ENCODE measurements at regions not wholly inside any gene's neighbourhood (a gene's known extent, or its start where the extent isn't known, plus 50 kb on each side); places are given as distances from the start of the nearest gene placed in this dataset.

DNA sequence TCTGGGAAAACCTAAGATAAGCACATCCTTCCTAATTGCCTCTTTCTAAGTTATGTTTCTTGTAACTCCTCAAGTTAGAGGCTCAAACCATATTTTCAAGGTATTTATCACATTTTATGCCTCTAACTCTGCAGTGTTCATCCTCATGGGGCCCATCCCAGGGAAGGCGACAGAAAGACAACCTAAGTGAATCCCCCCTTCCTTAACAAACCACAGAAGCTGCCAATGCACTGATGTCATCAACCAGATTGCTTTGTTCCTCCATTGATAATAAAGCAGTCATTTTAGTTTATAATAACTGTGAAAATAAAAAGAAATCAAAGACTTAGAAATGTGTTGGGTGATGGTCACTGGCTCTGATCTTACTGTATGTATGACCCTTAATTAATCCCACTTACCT is 119.5 kb upstream of the TCF21 start:
- POLR2A ChIA-PET (ENCODE audit: low non-redundant PET): no interaction called here
- no peaks in the 10 kb centered on the region for H3K9me3 ChIP-seq (ENCODE audit: low read depth, low read length, poor library complexity, severe bottlenecking)
- TF ChIP-seq CTCF (conservative IDR thresholded peaks at IDR 0.05; ENCODE audit: low read depth, low read length): no peak
- TF ChIP-seq EZH2 (IDR thresholded peaks at IDR 0.05; ENCODE audit: borderline replicate concordance, low read depth, low read length, poor library complexity, severe bottlenecking): no peak
- H3K4me1 ChIP-seq (ENCODE audit: insufficient read depth, low read length, poor library complexity, severe bottlenecking): no peaks in the 10 kb centered on the region
- CTCF ChIA-PET: no interaction called here
- H3K27me3 ChIP-seq (replicated peaks; ENCODE audit: insufficient read depth, low read depth, low read length, poor library complexity): peaks cover 22% of the 10 kb centered on the region
- no peaks in the 10 kb centered on the region for H3K36me3 ChIP-seq (ENCODE audit: insufficient read depth, low read length, poor library complexity, severe bottlenecking)
- no peak for DNase-seq (ENCODE audit: low spot score)
- no TSS peak for BruUV-seq (replicated peaks)
- intact Hi-C loops (cut with micrococcal nuclease; ENCODE audit: unreplicated experiment): no loop called here
- H3K27ac ChIP-seq (ENCODE audit: low read depth, low read length, poor library complexity, severe bottlenecking): no peak overlapping the region
- H3K4me3 ChIP-seq (ENCODE audit: low read depth, low read length, poor library complexity, severe bottlenecking): no peak overlapping the region

GRCh38 chr6:133772567-133772966 is 116.3 kb upstream of the TCF21 start:
- ChIA-PET POLR2A (ENCODE audit: low non-redundant PET) (no interaction called here), CTCF (no interaction called here)
- Histone ChIP-seq H3K4me3 (ENCODE audit: low read depth, low read length, poor library complexity, severe bottlenecking) (no peak overlapping the region), H3K27ac (ENCODE audit: low read depth, low read length, poor library complexity, severe bottlenecking) (no peak overlapping the region), H3K9me3 (ENCODE audit: low read depth, low read length, poor library complexity, severe bottlenecking) (no peaks in the 10 kb centered on the region), H3K27me3 (replicated peaks; ENCODE audit: insufficient read depth, low read depth, low read length, poor library complexity) (peaks cover 6% of the 10 kb centered on the region), H3K4me1 (ENCODE audit: insufficient read depth, low read length, poor library complexity, severe bottlenecking) (no peaks in the 10 kb centered on the region), H3K36me3 (ENCODE audit: insufficient read depth, low read length, poor library complexity, severe bottlenecking) (no peaks in the 10 kb centered on the region)
- TF ChIP-seq EZH2 (IDR thresholded peaks at IDR 0.05; ENCODE audit: borderline replicate concordance, low read depth, low read length, poor library complexity, severe bottlenecking) (no peak), CTCF (conservative IDR thresholded peaks at IDR 0.05; ENCODE audit: low read depth, low read length) (no peak)
- no peak for DNase-seq (ENCODE audit: low spot score)
- intact Hi-C loops (cut with micrococcal nuclease; ENCODE audit: unreplicated experiment): no loop called here
- BruUV-seq (replicated peaks): no TSS peak

DNA sequence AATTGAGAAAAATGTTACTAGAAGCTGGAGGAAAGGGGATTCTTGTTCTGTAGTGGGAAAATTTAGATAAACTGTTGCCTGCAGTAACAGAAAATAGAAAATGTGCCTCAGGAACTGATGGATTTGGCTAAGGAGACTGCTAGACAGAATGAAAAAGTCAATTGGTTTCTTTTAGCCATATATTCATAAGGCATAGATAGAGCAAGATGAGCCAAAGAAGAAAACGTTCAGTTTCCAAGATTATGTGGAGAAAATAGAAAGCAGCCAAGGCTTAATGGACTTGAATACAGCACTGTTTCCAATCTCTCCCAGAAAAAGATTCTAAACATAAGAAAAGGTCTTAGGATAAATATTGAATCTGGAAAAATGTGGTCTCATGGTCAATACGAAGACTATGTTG is 115.1 kb upstream of the TCF21 start:
- intact Hi-C loops (cut with micrococcal nuclease; ENCODE audit: unreplicated experiment): no loop called here
- ChIA-PET CTCF (interaction anchor here (0.5 kb wide), 1 partner anchor 199 kb away, joined by 4 read pairs; no protein-coding TSS in a partner anchor), POLR2A (ENCODE audit: low non-redundant PET) (no interaction called here)
- no peaks in the 10 kb centered on the region for H3K9me3 ChIP-seq (ENCODE audit: low read depth, low read length, poor library complexity, severe bottlenecking)
- H3K36me3 ChIP-seq (ENCODE audit: insufficient read depth, low read length, poor library complexity, severe bottlenecking): no peaks in the 10 kb centered on the region
- no peak overlapping the region for H3K4me3 ChIP-seq (ENCODE audit: low read depth, low read length, poor library complexity, severe bottlenecking)
- H3K27ac ChIP-seq (ENCODE audit: low read depth, low read length, poor library complexity, severe bottlenecking): no peak overlapping the region
- TF ChIP-seq EZH2 (IDR thresholded peaks at IDR 0.05; ENCODE audit: borderline replicate concordance, low read depth, low read length, poor library complexity, severe bottlenecking) (no peak), CTCF (conservative IDR thresholded peaks at IDR 0.05; ENCODE audit: low read depth, low read length) (no peak)
- H3K27me3 ChIP-seq (replicated peaks; ENCODE audit: insufficient read depth, low read depth, low read length, poor library complexity): peaks cover 6% of the 10 kb centered on the region
- BruUV-seq (replicated peaks): no TSS peak
- no peaks in the 10 kb centered on the region for H3K4me1 ChIP-seq (ENCODE audit: insufficient read depth, low read length, poor library complexity, severe bottlenecking)
- DNase-seq (ENCODE audit: low spot score): no peak
